Ishikawa (cell line): ENCODE measurements at regions not wholly inside any gene's neighbourhood (a gene's known extent, or its start where the extent isn't known, plus 50 kb on each side); places are given as distances from the start of the nearest gene placed in this dataset.

Experiments
- CEBPB ChIP-seq: IDR thresholded peaks from 2 replicates; pipeline ENCODE4 v1.6.1; 2012
- CREB1 ChIP-seq: IDR thresholded peaks from 2 replicates; pipeline ENCODE4 v1.6.1; 2012; ENCODE audit warnings: low read depth
- EGR1 ChIP-seq: IDR thresholded peaks from 2 replicates; pipeline ENCODE4 v1.6.1; 2012
- EP300 ChIP-seq: IDR thresholded peaks from 2 replicates; pipeline ENCODE4 v1.6.1; 2012; ENCODE audit warnings: borderline replicate concordance
- FOXM1 ChIP-seq: IDR thresholded peaks from 2 replicates; pipeline ENCODE4 v1.6.1; 2012; ENCODE audit warnings: low read depth, borderline replicate concordance
- MAX ChIP-seq: IDR thresholded peaks from 2 replicates; pipeline ENCODE4 v1.6.1; 2012
- NFIC ChIP-seq: IDR thresholded peaks from 2 replicates; pipeline ENCODE4 v1.6.1; 2012
- RAD21 ChIP-seq: IDR thresholded peaks from 2 replicates; pipeline ENCODE4 v1.6.1; 2012; ENCODE audit warnings: low read depth
- REST ChIP-seq: IDR thresholded peaks from 2 replicates; pipeline ENCODE4 v1.6.1; 2012; ENCODE audit warnings: low read depth, mild to moderate bottlenecking
- TCF12 ChIP-seq: IDR thresholded peaks from 2 replicates; pipeline ENCODE4 v1.6.1; 2012; ENCODE audit warnings: low read depth
- TEAD4 ChIP-seq: IDR thresholded peaks from 2 replicates; pipeline ENCODE4 v1.6.1; 2012
- USF1 ChIP-seq: IDR thresholded peaks from 2 replicates; pipeline ENCODE4 v1.6.1; 2012
- YY1 ChIP-seq: IDR thresholded peaks from 2 replicates; pipeline ENCODE4 v1.6.1; 2012; ENCODE audit warnings: low read depth
- ZBTB7A ChIP-seq: IDR thresholded peaks from 2 replicates; pipeline ENCODE4 v1.6.1; 2012; ENCODE audit warnings: low read depth

GRCh38 chr10:43801140-43801539, 152.5 kb upstream of the ZNF32 start:
- TF ChIP-seq TEAD4, result no peak
- no peak for TF ChIP-seq MAX
- no peak for TF ChIP-seq TCF12
- no peak for TF ChIP-seq FOXM1
- TF ChIP-seq NFIC, result no peak
- no peak for TF ChIP-seq CREB1

GRCh38 chr10:43796781-43797180, 148.1 kb upstream of the ZNF32 start:
- TF ChIP-seq USF1 (no peak), TEAD4 (no peak), EP300 (no peak), FOXM1 (no peak), CREB1 (no peak), RAD21 (no peak), REST (no peak), TCF12 (no peak), NFIC (no peak), CEBPB (no peak), EGR1 (no peak), ZBTB7A (no peak)

- TF ChIP-seq EP300 (no peak), TCF12 (no peak), USF1 (no peak), NFIC (no peak)
Observed at GRCh38 chr10:43795639-43796038, 147.0 kb upstream of the ZNF32 start.

- TF ChIP-seq ZBTB7A, result no peak
- no peak for TF ChIP-seq TEAD4
- no peak for TF ChIP-seq EP300
- no peak for TF ChIP-seq CEBPB
- TF ChIP-seq YY1, result no peak
- TF ChIP-seq REST, result no peak
Observed at GRCh38 chr10:43795093-43795492, 146.4 kb upstream of the ZNF32 start.

GRCh38 chr10:43794181-43794815, 145.6 kb upstream of the ZNF32 start:
- TF ChIP-seq EP300, result no peak
- TF ChIP-seq TCF12, result no peak
- no peak for TF ChIP-seq CREB1
- no peak for TF ChIP-seq FOXM1
- no peak for TF ChIP-seq NFIC
- TF ChIP-seq YY1, result no peak
- TF ChIP-seq TEAD4, result no peak
- no peak for TF ChIP-seq REST
- TF ChIP-seq USF1, result no peak
- no peak for TF ChIP-seq EGR1
- no peak for TF ChIP-seq CEBPB
- TF ChIP-seq MAX, result no peak
- TF ChIP-seq RAD21, result no peak
